ENCODE measurements at regions not wholly inside any gene's neighbourhood (a gene's known extent, or its start where the extent isn't known, plus 50 kb on each side); places are given as distances from the start of the nearest gene placed in this dataset.
"Not testable (repeated sequence)": the region's sequence is repeated elsewhere in the genome, so short reads cannot be mapped to it uniquely, and the experiment has no call there.

GRCh38 chr7:49486974-49487829 is 286.2 kb upstream of the VWC2 start:
- Mint-ChIP-seq H3K4me1 (no peaks in the 10 kb centered on the region), H3K4me3 (no peak overlapping the region), H3K27me3 (no peaks in the 10 kb centered on the region)

GRCh38 chr7:49487830-49488140 is 285.7 kb upstream of the VWC2 start:
- no peaks in the 10 kb centered on the region for H3K27me3 Mint-ChIP-seq
- no peaks in the 10 kb centered on the region for H3K36me3 Mint-ChIP-seq
- no peaks in the 10 kb centered on the region for H3K4me1 Mint-ChIP-seq
- no peak overlapping the region for H3K4me3 Mint-ChIP-seq
- H3K9me3 Mint-ChIP-seq = no peaks in the 10 kb centered on the region
- no peak for DNase-seq
- H3K27ac Mint-ChIP-seq = no peak overlapping the region

More at GRCh38 chr7:49486974-49487829, 286.2 kb upstream of the VWC2 start:
- DNase-seq = no peak
- no peaks in the 10 kb centered on the region for H3K9me3 Mint-ChIP-seq
- H3K36me3 Mint-ChIP-seq = no peaks in the 10 kb centered on the region
- no peak overlapping the region for H3K27ac Mint-ChIP-seq

- DNase-seq = no peak
- H3K4me1 Mint-ChIP-seq = no peaks in the 10 kb centered on the region
- no peaks in the 10 kb centered on the region for H3K9me3 Mint-ChIP-seq
- no peaks in the 10 kb centered on the region for H3K27me3 Mint-ChIP-seq
- no peak overlapping the region for H3K27ac Mint-ChIP-seq
- H3K36me3 Mint-ChIP-seq = no peaks in the 10 kb centered on the region
- H3K4me3 Mint-ChIP-seq = no peak overlapping the region
These were observed 284.9 kb upstream of the VWC2 start for GRCh38 chr7:49488573-49488972.

- no peak for DNase-seq
- no peaks in the 10 kb centered on the region for H3K4me1 Mint-ChIP-seq
- H3K4me3 Mint-ChIP-seq = no peak overlapping the region
- H3K36me3 Mint-ChIP-seq = no peaks in the 10 kb centered on the region
- no peak overlapping the region for H3K27ac Mint-ChIP-seq
- H3K9me3 Mint-ChIP-seq = no peaks in the 10 kb centered on the region
- H3K27me3 Mint-ChIP-seq = no peaks in the 10 kb centered on the region
These were observed 276.0 kb upstream of the VWC2 start for GRCh38 chr7:49497471-49497870.

GRCh38 chr7:49500741-49501140 is 272.7 kb upstream of the VWC2 start:
- H3K36me3 Mint-ChIP-seq = no peaks in the 10 kb centered on the region
- no peaks in the 10 kb centered on the region for H3K9me3 Mint-ChIP-seq
- no peaks in the 10 kb centered on the region for H3K27me3 Mint-ChIP-seq
- DNase-seq = no peak
- no peak overlapping the region for H3K27ac Mint-ChIP-seq
- H3K4me3 Mint-ChIP-seq = no peak overlapping the region
- H3K4me1 Mint-ChIP-seq = no peaks in the 10 kb centered on the region

GRCh38 chr7:49507206-49507605 is 266.2 kb upstream of the VWC2 start:
- not testable (repeated sequence) for H3K4me3 Mint-ChIP-seq, H3K36me3 Mint-ChIP-seq, H3K4me1 Mint-ChIP-seq, H3K27me3 Mint-ChIP-seq, H3K9me3 Mint-ChIP-seq, DNase-seq, H3K27ac Mint-ChIP-seq

GRCh38 chr7:49513911-49514310 is 259.5 kb upstream of the VWC2 start:
- Mint-ChIP-seq H3K4me1 (no peaks in the 10 kb centered on the region), H3K4me3 (no peak overlapping the region), H3K27ac (no peak overlapping the region), H3K9me3 (no peaks in the 10 kb centered on the region), H3K36me3 (no peaks in the 10 kb centered on the region), H3K27me3 (no peaks in the 10 kb centered on the region)
- DNase-seq = no peak

GRCh38 chr7:49520951-49521350 is 252.5 kb upstream of the VWC2 start:
- no peaks in the 10 kb centered on the region for H3K9me3 Mint-ChIP-seq
- H3K36me3 Mint-ChIP-seq = no peaks in the 10 kb centered on the region

GRCh38 chr7:49522111-49522510 is 251.3 kb upstream of the VWC2 start:
- Mint-ChIP-seq H3K27me3 (no peaks in the 10 kb centered on the region), H3K4me3 (no peak overlapping the region), H3K36me3 (no peaks in the 10 kb centered on the region), H3K27ac (no peak overlapping the region), H3K9me3 (no peaks in the 10 kb centered on the region), H3K4me1 (no peaks in the 10 kb centered on the region)
- DNase-seq = no peak

More at GRCh38 chr7:49520951-49521350, 252.5 kb upstream of the VWC2 start:
- H3K4me3 Mint-ChIP-seq = no peak overlapping the region
- no peak overlapping the region for H3K27ac Mint-ChIP-seq
- no peak for DNase-seq
- no peaks in the 10 kb centered on the region for H3K4me1 Mint-ChIP-seq
- no peaks in the 10 kb centered on the region for H3K27me3 Mint-ChIP-seq

- Mint-ChIP-seq H3K4me3 (no peak overlapping the region), H3K4me1 (no peaks in the 10 kb centered on the region), H3K9me3 (no peaks in the 10 kb centered on the region), H3K27me3 (no peaks in the 10 kb centered on the region), H3K36me3 (no peaks in the 10 kb centered on the region), H3K27ac (no peak overlapping the region)
- DNase-seq = no peak
These were observed 249.6 kb upstream of the VWC2 start for GRCh38 chr7:49523870-49524269.

- Mint-ChIP-seq H3K4me3 (no peak overlapping the region), H3K27ac (no peak overlapping the region)
These were observed 246.3 kb upstream of the VWC2 start for GRCh38 chr7:49527182-49527581.

GRCh38 chr7:49530481-49530880 is 243.0 kb upstream of the VWC2 start:
- no peak for DNase-seq
- Mint-ChIP-seq H3K27ac (no peak overlapping the region), H3K27me3 (no peaks in the 10 kb centered on the region), H3K4me1 (no peaks in the 10 kb centered on the region), H3K4me3 (no peak overlapping the region), H3K36me3 (no peaks in the 10 kb centered on the region), H3K9me3 (peaks cover 4% of the 10 kb centered on the region)

More at GRCh38 chr7:49527182-49527581, 246.3 kb upstream of the VWC2 start:
- H3K27me3 Mint-ChIP-seq = no peaks in the 10 kb centered on the region
- H3K36me3 Mint-ChIP-seq = no peaks in the 10 kb centered on the region
- no peaks in the 10 kb centered on the region for H3K4me1 Mint-ChIP-seq
- no peak for DNase-seq
- peaks cover 2% of the 10 kb centered on the region for H3K9me3 Mint-ChIP-seq

- peaks cover 19% of the 10 kb centered on the region for H3K9me3 Mint-ChIP-seq
- no peak overlapping the region for H3K27ac Mint-ChIP-seq
- no peak overlapping the region for H3K4me3 Mint-ChIP-seq
- DNase-seq = no peak
- H3K36me3 Mint-ChIP-seq = no peaks in the 10 kb centered on the region
- H3K27me3 Mint-ChIP-seq = no peaks in the 10 kb centered on the region
- no peaks in the 10 kb centered on the region for H3K4me1 Mint-ChIP-seq
These were observed 209.6 kb upstream of the VWC2 start for GRCh38 chr7:49563693-49564378.

- Mint-ChIP-seq H3K36me3 (no peaks in the 10 kb centered on the region), H3K27me3 (no peaks in the 10 kb centered on the region), H3K9me3 (peaks cover 18% of the 10 kb centered on the region), H3K4me1 (no peaks in the 10 kb centered on the region), H3K4me3 (no peak overlapping the region), H3K27ac (no peak overlapping the region)
- DNase-seq = no peak
These were observed 209.1 kb upstream of the VWC2 start for GRCh38 chr7:49564379-49564714.

GRCh38 chr7:49577576-49577975 is 195.9 kb upstream of the VWC2 start:
- Mint-ChIP-seq H3K27me3 (no peaks in the 10 kb centered on the region), H3K4me1 (no peaks in the 10 kb centered on the region), H3K27ac (no peak overlapping the region), H3K9me3 (peaks cover 1% of the 10 kb centered on the region), H3K36me3 (no peaks in the 10 kb centered on the region), H3K4me3 (no peak overlapping the region)
- DNase-seq = no peak

- H3K27me3 Mint-ChIP-seq = no peaks in the 10 kb centered on the region
- peaks cover 3% of the 10 kb centered on the region for H3K9me3 Mint-ChIP-seq
- no peak overlapping the region for H3K27ac Mint-ChIP-seq
- no peaks in the 10 kb centered on the region for H3K4me1 Mint-ChIP-seq
- DNase-seq = no peak
- no peak overlapping the region for H3K4me3 Mint-ChIP-seq
- no peaks in the 10 kb centered on the region for H3K36me3 Mint-ChIP-seq
These were observed 194.0 kb upstream of the VWC2 start for GRCh38 chr7:49579408-49579807.

Measured in activated naive CD8-positive, alpha-beta T cell treated with anti-CD3 and anti-CD28 coated beads for 36 hours (primary cell).